Spleen (tissue), 11 donors: ENCODE measurements at regions not wholly inside any gene's neighbourhood (a gene's known extent, or its start where the extent isn't known, plus 50 kb on each side); places are given as distances from the start of the nearest gene placed in this dataset.
"Not testable (repeated sequence)": the region's sequence is repeated elsewhere in the genome, so short reads cannot be mapped to it uniquely, and the experiment has no call there.

Source experiments
- DNase-seq: peaks from one replicate; pipeline ENCODE4 v3.0.0-alpha.2; 2020
- H3K27ac ChIP-seq, 8 donors: fragments of 200-600 bp; sonication (generic) in 7 of 8; 1 replicate in 4 of 8; 2 replicates in 4 of 8; pipeline versions ENCODE4 v1.5.0 to v1.8.0; 2016 to 2021; ENCODE audit warnings: inconsistent platforms in 4 of 8, mild to moderate bottlenecking in 4 of 8, moderate library complexity in 1 of 8
- H3K27me3 ChIP-seq, 7 donors: fragments of 200-600 bp; sonication (generic) in 6 of 7; replicated peaks in 1 of 7; 1 replicate in 4 of 7; 2 replicates in 3 of 7; pipeline versions ENCODE4 v1.5.0 to v1.8.0; 2016 to 2021; ENCODE audit warnings: inconsistent platforms in 3 of 7, mild to moderate bottlenecking in 1 of 7
- H3K36me3 ChIP-seq, 6 donors: fragments of 200-600 bp; sonication (generic) in 5 of 6; 1 replicate in 4 of 6; 2 replicates in 2 of 6; pipeline versions ENCODE4 v1.5.0 to v1.8.0; 2016 to 2021; ENCODE audit warnings: inconsistent platforms in 2 of 6
- H3K4me1 ChIP-seq, 6 donors: fragments of 200-600 bp; sonication (generic) in 5 of 6; 1 replicate in 3 of 6; 2 replicates in 3 of 6; pipeline versions ENCODE4 v1.5.0 to v1.8.0; 2016 to 2021; ENCODE audit warnings: inconsistent platforms in 3 of 6
- H3K4me3 ChIP-seq, 8 donors: fragments of 200-600 bp; sonication (generic) in 7 of 8; 1 replicate in 4 of 8; 2 replicates in 4 of 8; pipeline versions ENCODE4 v1.5.0 to v1.8.0; 2016 to 2021; ENCODE audit warnings: inconsistent platforms in 4 of 8, mild to moderate bottlenecking in 4 of 8, moderate library complexity in 2 of 8
- H3K9me3 ChIP-seq, 8 donors: fragments of 200-600 bp; sonication (generic) in 7 of 8; 1 replicate in 4 of 8; 2 replicates in 4 of 8; pipeline versions ENCODE4 v1.5.0 to v1.8.0; 2016 to 2021; ENCODE audit warnings: inconsistent platforms in 4 of 8
- CTCF ChIP-seq, 11 experiments: fragments of 200-600 bp in 7 of 11; fragments of 450-650 bp in 4 of 11; sonication (generic) in 4 of 11; IDR thresholded peaks in 8 of 11; conservative IDR thresholded peaks in 3 of 11; 1 replicate in 7 of 11; 2 replicates in 4 of 11; pipeline versions ENCODE4 v1.4.0 to v1.8.0; 2016 to 2021; ENCODE audit warnings: antibody characterized with exemption in 11 of 11, inconsistent platforms in 4 of 11, mild to moderate bottlenecking in 1 of 11
- POLR2A ChIP-seq, 3 donors: fragments of 450-650 bp; IDR thresholded peaks; one replicate each; pipeline ENCODE4 v1.5.1; 2017; ENCODE audit warnings: antibody characterized with exemption in 3 of 3, mild to moderate bottlenecking in 1 of 3
- POLR2AphosphoS5 ChIP-seq, 3 donors: sonication (generic); formaldehyde crosslinking; IDR thresholded peaks; one replicate each; pipeline ENCODE4 v1.5.1; 2017; ENCODE audit warnings: antibody characterized with exemption in 3 of 3
- WGBS, 5 donors: extraction: QIAGEN DNeasy Blood & Tissue Kit in 3 of 5; methylation state at CpG; one replicate each; pipeline versions ENCODE4 v1.1.5 to v1.1.7; 2013 to 2018; 5-methylcytosine and 5-hydroxymethylcytosine counted together
- intact Hi-C: fragments of 100-400 bp; cut with DNase I; formaldehyde crosslinking; loops from one replicate; pipeline ENCODE4 v1.15.0; 2023; ENCODE audit warnings: low total_unique reads
- donor health status: healthy with polysubstance abuse.
- donor health status: DM: no; HTN: no; CAD: no; lungs with moderate emphysema.
- donor health status: DM: no; HTN: no; CAD: no.
- donor health status: Bipolar disorder and iron deficiency.
- donor health status: healthy.
- donor health status: DM: no; HTN: no; CAD: no.
- donor health status: DM: yes; HTN: yes; CAD: no.

- Histone ChIP-seq H3K36me3 (no peaks in the 10 kb centered on the region), H3K27ac (no peak overlapping the region), H3K4me3 (no peak overlapping the region), H3K27me3 (no peaks in the 10 kb centered on the region), H3K4me1 (peaks cover 12 to 53% (median 38%) of the 10 kb centered on the region in 6 donors), H3K9me3 (no peaks in the 10 kb centered on the region)
- 64 to 71% (median 67%) methylated on average over 4 of the region's 4 CpGs for WGBS, 5 donors
- TF ChIP-seq CTCF (IDR thresholded peaks at IDR 0.05 in 8 of 11, conservative IDR thresholded peaks at IDR 0.05 in 3 of 11): no peak
- peak in 1 of 3 donors; percentile 27 for TF ChIP-seq POLR2AphosphoS5 (IDR thresholded peaks at IDR 0.05)
- TF ChIP-seq POLR2A (IDR thresholded peaks at IDR 0.05): no peak
- DNase-seq: peak; percentile 80
- intact Hi-C loops: no loop called here
These were observed 55.7 kb upstream of the MAP3K1 start for GRCh38 chr5:56759521-56760216.

GRCh38 chr5:56757077-56757476, 58.3 kb upstream of the MAP3K1 start:
- no peak overlapping the region for H3K27ac ChIP-seq
- H3K27me3 ChIP-seq: no peaks in the 10 kb centered on the region
- TF ChIP-seq CTCF (IDR thresholded peaks at IDR 0.05 in 8 of 11, conservative IDR thresholded peaks at IDR 0.05 in 3 of 11): no peak
- no peak overlapping the region for H3K4me3 ChIP-seq
- H3K4me1 ChIP-seq: peaks cover 0 to 28% (median 19%) of the 10 kb centered on the region in 6 donors
- intact Hi-C loops: no loop called here
- H3K36me3 ChIP-seq: no peaks in the 10 kb centered on the region
- H3K9me3 ChIP-seq: peaks cover 0 to 6% (median 5%) of the 10 kb centered on the region in 8 donors
- DNase-seq: no peak
- 73 to 80% (median 78%) methylated on average over 5 of the region's 5 CpGs for WGBS, 5 donors

DNA sequence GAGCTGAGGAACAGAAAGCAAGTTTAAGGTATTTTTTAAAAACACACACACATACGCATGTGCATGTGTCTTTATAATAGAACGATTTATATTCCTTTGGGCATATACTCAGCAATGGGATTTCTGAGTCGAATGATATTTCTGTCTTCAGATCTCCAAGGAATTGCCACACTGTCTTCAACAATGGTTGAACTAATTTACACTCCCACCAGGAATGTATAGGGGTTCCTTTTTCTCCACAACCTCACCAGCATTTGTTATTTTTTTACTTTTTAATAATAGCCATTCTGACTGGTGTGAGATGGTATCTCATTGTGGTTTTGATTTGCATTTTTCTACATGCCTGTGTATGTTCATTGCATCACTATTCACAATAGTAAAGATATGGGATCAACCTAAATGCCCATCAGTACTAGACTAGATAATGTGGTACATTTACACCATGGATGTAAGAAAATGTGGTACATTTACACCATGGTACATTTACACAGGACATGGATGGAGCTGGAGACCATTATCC, 60.3 kb upstream of the MAP3K1 start:
- Histone ChIP-seq H3K9me3 (peaks cover 0 to 10% (median 7%) of the 10 kb centered on the region in 8 donors), H3K27ac (no peak overlapping the region), H3K36me3 (no peaks in the 10 kb centered on the region), H3K27me3 (no peaks in the 10 kb centered on the region), H3K4me3 (no peak overlapping the region), H3K4me1 (peaks cover 0 to 13% (median 8%) of the 10 kb centered on the region in 6 donors)
- no peak for DNase-seq
- no peak for TF ChIP-seq CTCF (IDR thresholded peaks at IDR 0.05 in 8 of 11, conservative IDR thresholded peaks at IDR 0.05 in 3 of 11)
- TF ChIP-seq POLR2A (IDR thresholded peaks at IDR 0.05): no peak
- TF ChIP-seq POLR2AphosphoS5 (IDR thresholded peaks at IDR 0.05): no peak
- intact Hi-C loops: no loop called here
- 85 to 96% (median 91%) methylated on average over 3 of the region's 3 CpGs for WGBS, 5 donors

DNA sequence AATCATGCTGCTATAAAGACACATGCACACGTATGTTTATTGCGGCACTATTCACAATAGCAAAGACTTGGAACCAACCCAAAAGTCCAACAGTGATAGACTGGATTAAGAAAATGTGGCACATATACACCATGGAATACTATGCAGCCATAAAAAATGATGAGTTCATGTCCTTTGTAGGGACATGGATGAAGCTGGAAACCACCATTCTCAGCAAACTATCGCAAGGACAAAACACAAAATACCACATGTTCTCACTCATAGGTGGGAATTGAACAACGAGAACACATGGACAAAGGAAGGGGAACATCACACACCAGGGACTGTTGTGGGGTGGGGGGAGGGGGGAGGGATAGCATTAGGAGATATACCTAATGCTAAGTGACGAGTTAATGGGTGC, 61.8 kb upstream of the MAP3K1 start:
- 91 to 98% (median 93%) methylated on average over 5 of the region's 5 CpGs for WGBS, 5 donors
- DNase-seq, H3K36me3 ChIP-seq, H3K27ac ChIP-seq, H3K4me3 ChIP-seq, H3K9me3 ChIP-seq, H3K27me3 ChIP-seq, intact Hi-C loops, H3K4me1 ChIP-seq: not testable (repeated sequence)
